ENCODE measurements at regions not wholly inside any gene's neighbourhood (a gene's known extent, or its start where the extent isn't known, plus 50 kb on each side); places are given as distances from the start of the nearest gene placed in this dataset.
A peak's percentile ranks its signal among the peaks of the same experiment; 100 is the strongest.

- WGBS (ENCODE audit: insufficient coverage) = 41% methylated on average over 3 of the region's 4 CpGs
- peak overlapping the region in 1 of 7 experiments; percentile 32 for H3K4me3 ChIP-seq (ENCODE audit: control insufficient read depth in 1 of 7, extremely low read depth in 1 of 7, insufficient read depth in 4 of 7, low read depth in 2 of 7, low read length in 6 of 7)
- no peak overlapping the region for H3K27ac ChIP-seq (ENCODE audit: insufficient read depth in 1 of 2, low read depth in 1 of 2, low read length in 2 of 2, poor library complexity in 1 of 2, severe bottlenecking in 2 of 2)
- ChIA-PET POLR2A (no interaction called here), CTCF (interaction anchor here (0.7 to 1.1 kb wide), 2 partner anchors 33 to 34 kb away, joined by 3 read pairs; no protein-coding TSS in a partner anchor)
- no peaks in the 10 kb centered on the region for H3K9me3 ChIP-seq (ENCODE audit: control extremely low read depth in 1 of 5, control insufficient read depth in 4 of 5, insufficient read depth in 2 of 5, low read depth in 1 of 5, low read length in 4 of 5)
- peak in 2 of 3 donors; percentile 13 to 36 for DNase-seq
- no peaks in the 10 kb centered on the region for H3K36me3 ChIP-seq (ENCODE audit: control insufficient read depth in 4 of 4, insufficient read depth in 4 of 4, low read length in 3 of 4)
- H3K27me3 ChIP-seq (replicated peaks in 2 of 5; ENCODE audit: control insufficient read depth in 4 of 5, insufficient read depth in 5 of 5, low read length in 4 of 5) = peaks cover 0 to 3% (median 0%) of the 10 kb centered on the region in 5 experiments
- H3K4me1 ChIP-seq (ENCODE audit: control extremely low read depth in 1 of 4, control insufficient read depth in 4 of 4, insufficient read depth in 4 of 4, low read length in 3 of 4) = peaks cover 0 to 13% (median 0%) of the 10 kb centered on the region in 4 experiments
These were observed 500.5 kb downstream of the TBL1XR1 start for GRCh38 chr3:176696816-176697215.

- DNase-seq = no peak
- Histone ChIP-seq H3K36me3 (ENCODE audit: control insufficient read depth in 4 of 4, insufficient read depth in 4 of 4, low read length in 3 of 4) (no peaks in the 10 kb centered on the region), H3K9me3 (ENCODE audit: control extremely low read depth in 1 of 5, control insufficient read depth in 4 of 5, insufficient read depth in 2 of 5, low read depth in 1 of 5, low read length in 4 of 5) (no peaks in the 10 kb centered on the region), H3K27ac (ENCODE audit: insufficient read depth in 1 of 2, low read depth in 1 of 2, low read length in 2 of 2, poor library complexity in 1 of 2, severe bottlenecking in 2 of 2) (no peak overlapping the region), H3K4me1 (ENCODE audit: control extremely low read depth in 1 of 4, control insufficient read depth in 4 of 4, insufficient read depth in 4 of 4, low read length in 3 of 4) (peaks cover 0 to 13% (median 0%) of the 10 kb centered on the region in 4 experiments), H3K27me3 (replicated peaks in 2 of 5; ENCODE audit: control insufficient read depth in 4 of 5, insufficient read depth in 5 of 5, low read length in 4 of 5) (peaks cover 0 to 3% (median 0%) of the 10 kb centered on the region in 5 experiments), H3K4me3 (ENCODE audit: control insufficient read depth in 1 of 7, extremely low read depth in 1 of 7, insufficient read depth in 4 of 7, low read depth in 2 of 7, low read length in 6 of 7) (no peak overlapping the region)
- WGBS (ENCODE audit: insufficient coverage) = 87% methylated on average over 3 of the region's 4 CpGs
- POLR2A ChIA-PET = no interaction called here
- CTCF ChIA-PET = no interaction called here
These were observed 504.1 kb downstream of the TBL1XR1 start for GRCh38 chr3:176692966-176693785.

GRCh38 chr3:176692199-176692965 lies 504.9 kb downstream of the TBL1XR1 start:
- CTCF ChIA-PET = no interaction called here
- 87% methylated on average over 6 of the region's 8 CpGs for WGBS (ENCODE audit: insufficient coverage)

GRCh38 chr3:176690083-176690869 lies 507.0 kb downstream of the TBL1XR1 start:
- ChIA-PET POLR2A (no interaction called here), CTCF (no interaction called here)
- Histone ChIP-seq H3K36me3 (ENCODE audit: control insufficient read depth in 4 of 4, insufficient read depth in 4 of 4, low read length in 3 of 4) (no peaks in the 10 kb centered on the region), H3K27ac (ENCODE audit: insufficient read depth in 1 of 2, low read depth in 1 of 2, low read length in 2 of 2, poor library complexity in 1 of 2, severe bottlenecking in 2 of 2) (no peak overlapping the region), H3K27me3 (replicated peaks in 2 of 5; ENCODE audit: control insufficient read depth in 4 of 5, insufficient read depth in 5 of 5, low read length in 4 of 5) (peaks cover 0 to 3% (median 0%) of the 10 kb centered on the region in 5 experiments), H3K4me1 (ENCODE audit: control extremely low read depth in 1 of 4, control insufficient read depth in 4 of 4, insufficient read depth in 4 of 4, low read length in 3 of 4) (no peaks in the 10 kb centered on the region), H3K4me3 (ENCODE audit: control insufficient read depth in 1 of 7, extremely low read depth in 1 of 7, insufficient read depth in 4 of 7, low read depth in 2 of 7, low read length in 6 of 7) (no peak overlapping the region), H3K9me3 (ENCODE audit: control extremely low read depth in 1 of 5, control insufficient read depth in 4 of 5, insufficient read depth in 2 of 5, low read depth in 1 of 5, low read length in 4 of 5) (no peaks in the 10 kb centered on the region)
- no peak for DNase-seq
- WGBS (ENCODE audit: insufficient coverage) = 100% methylated on average over 5 of the region's 7 CpGs

More at GRCh38 chr3:176692199-176692965, 504.9 kb downstream of the TBL1XR1 start:
- no peak for DNase-seq
- Histone ChIP-seq H3K27me3 (replicated peaks in 2 of 5; ENCODE audit: control insufficient read depth in 4 of 5, insufficient read depth in 5 of 5, low read length in 4 of 5) (peaks cover 0 to 3% (median 0%) of the 10 kb centered on the region in 5 experiments), H3K36me3 (ENCODE audit: control insufficient read depth in 4 of 4, insufficient read depth in 4 of 4, low read length in 3 of 4) (no peaks in the 10 kb centered on the region), H3K4me1 (ENCODE audit: control extremely low read depth in 1 of 4, control insufficient read depth in 4 of 4, insufficient read depth in 4 of 4, low read length in 3 of 4) (peaks cover 0 to 7% (median 0%) of the 10 kb centered on the region in 4 experiments), H3K9me3 (ENCODE audit: control extremely low read depth in 1 of 5, control insufficient read depth in 4 of 5, insufficient read depth in 2 of 5, low read depth in 1 of 5, low read length in 4 of 5) (no peaks in the 10 kb centered on the region), H3K4me3 (ENCODE audit: control insufficient read depth in 1 of 7, extremely low read depth in 1 of 7, insufficient read depth in 4 of 7, low read depth in 2 of 7, low read length in 6 of 7) (no peak overlapping the region), H3K27ac (ENCODE audit: insufficient read depth in 1 of 2, low read depth in 1 of 2, low read length in 2 of 2, poor library complexity in 1 of 2, severe bottlenecking in 2 of 2) (no peak overlapping the region)
- POLR2A ChIA-PET = interaction anchor here (0.6 kb wide), 1 partner anchor 1619 kb away, joined by 3 read pairs; no protein-coding TSS in a partner anchor

- Histone ChIP-seq H3K9me3 (ENCODE audit: control extremely low read depth in 1 of 5, control insufficient read depth in 4 of 5, insufficient read depth in 2 of 5, low read depth in 1 of 5, low read length in 4 of 5) (peaks cover 0 to 2% (median 0%) of the 10 kb centered on the region in 5 experiments), H3K4me3 (ENCODE audit: control insufficient read depth in 1 of 7, extremely low read depth in 1 of 7, insufficient read depth in 4 of 7, low read depth in 2 of 7, low read length in 6 of 7) (no peak overlapping the region), H3K27me3 (replicated peaks in 2 of 5; ENCODE audit: control insufficient read depth in 4 of 5, insufficient read depth in 5 of 5, low read length in 4 of 5) (no peaks in the 10 kb centered on the region), H3K4me1 (ENCODE audit: control extremely low read depth in 1 of 4, control insufficient read depth in 4 of 4, insufficient read depth in 4 of 4, low read length in 3 of 4) (no peaks in the 10 kb centered on the region), H3K27ac (ENCODE audit: insufficient read depth in 1 of 2, low read depth in 1 of 2, low read length in 2 of 2, poor library complexity in 1 of 2, severe bottlenecking in 2 of 2) (no peak overlapping the region), H3K36me3 (ENCODE audit: control insufficient read depth in 4 of 4, insufficient read depth in 4 of 4, low read length in 3 of 4) (no peaks in the 10 kb centered on the region)
- no CpG with 5 or more reads among the region's 2 CpGs for WGBS (ENCODE audit: insufficient coverage)
- ChIA-PET POLR2A (no interaction called here), CTCF (no interaction called here)
- no peak for DNase-seq
These were observed 509.5 kb downstream of the TBL1XR1 start for GRCh38 chr3:176687754-176688153.

GRCh38 chr3:176683382-176683781 lies 513.9 kb downstream of the TBL1XR1 start:
- Histone ChIP-seq H3K27me3 (replicated peaks in 2 of 5; ENCODE audit: control insufficient read depth in 4 of 5, insufficient read depth in 5 of 5, low read length in 4 of 5) (no peaks in the 10 kb centered on the region), H3K36me3 (ENCODE audit: control insufficient read depth in 4 of 4, insufficient read depth in 4 of 4, low read length in 3 of 4) (no peaks in the 10 kb centered on the region), H3K4me1 (ENCODE audit: control extremely low read depth in 1 of 4, control insufficient read depth in 4 of 4, insufficient read depth in 4 of 4, low read length in 3 of 4) (no peaks in the 10 kb centered on the region), H3K27ac (ENCODE audit: insufficient read depth in 1 of 2, low read depth in 1 of 2, low read length in 2 of 2, poor library complexity in 1 of 2, severe bottlenecking in 2 of 2) (no peak overlapping the region), H3K4me3 (ENCODE audit: control insufficient read depth in 1 of 7, extremely low read depth in 1 of 7, insufficient read depth in 4 of 7, low read depth in 2 of 7, low read length in 6 of 7) (no peak overlapping the region), H3K9me3 (ENCODE audit: control extremely low read depth in 1 of 5, control insufficient read depth in 4 of 5, insufficient read depth in 2 of 5, low read depth in 1 of 5, low read length in 4 of 5) (peaks cover 0 to 4% (median 2%) of the 10 kb centered on the region in 5 experiments)
- CTCF ChIA-PET = no interaction called here
- POLR2A ChIA-PET = no interaction called here
- DNase-seq = no peak
- WGBS (ENCODE audit: insufficient coverage) = 100% methylated on average over 1 of the region's 2 CpGs
